ENCODE measurements at regions not wholly inside any gene's neighbourhood (a gene's known extent, or its start where the extent isn't known, plus 50 kb on each side); places are given as distances from the start of the nearest gene placed in this dataset.

DNA sequence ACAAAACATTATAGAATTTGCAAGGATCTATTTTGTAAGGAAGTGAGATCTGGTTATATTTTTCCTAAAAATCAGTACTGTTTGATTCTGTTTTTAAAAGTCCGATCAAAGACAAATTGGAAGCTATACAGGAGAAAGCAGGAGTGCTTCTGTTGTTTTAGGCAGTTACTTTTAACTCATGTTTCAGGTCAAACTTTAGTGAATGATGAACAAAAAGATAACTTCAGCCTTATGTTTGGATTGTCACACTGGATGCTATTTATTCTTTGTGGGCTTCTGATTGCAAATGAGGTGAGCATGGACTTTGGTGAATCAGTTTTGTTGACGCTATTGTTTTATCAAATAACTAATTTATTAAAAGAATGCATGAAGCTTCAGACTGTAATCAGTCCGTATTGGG lies 228.7 kb upstream of the SLC35B3 start:
- no peaks in the 10 kb centered on the region for H3K4me1 ChIP-seq (ENCODE audit: insufficient read depth, low read length)
- BruUV-seq (replicated peaks), result no TSS peak
- CTCF ChIA-PET, result no interaction called here

DNA sequence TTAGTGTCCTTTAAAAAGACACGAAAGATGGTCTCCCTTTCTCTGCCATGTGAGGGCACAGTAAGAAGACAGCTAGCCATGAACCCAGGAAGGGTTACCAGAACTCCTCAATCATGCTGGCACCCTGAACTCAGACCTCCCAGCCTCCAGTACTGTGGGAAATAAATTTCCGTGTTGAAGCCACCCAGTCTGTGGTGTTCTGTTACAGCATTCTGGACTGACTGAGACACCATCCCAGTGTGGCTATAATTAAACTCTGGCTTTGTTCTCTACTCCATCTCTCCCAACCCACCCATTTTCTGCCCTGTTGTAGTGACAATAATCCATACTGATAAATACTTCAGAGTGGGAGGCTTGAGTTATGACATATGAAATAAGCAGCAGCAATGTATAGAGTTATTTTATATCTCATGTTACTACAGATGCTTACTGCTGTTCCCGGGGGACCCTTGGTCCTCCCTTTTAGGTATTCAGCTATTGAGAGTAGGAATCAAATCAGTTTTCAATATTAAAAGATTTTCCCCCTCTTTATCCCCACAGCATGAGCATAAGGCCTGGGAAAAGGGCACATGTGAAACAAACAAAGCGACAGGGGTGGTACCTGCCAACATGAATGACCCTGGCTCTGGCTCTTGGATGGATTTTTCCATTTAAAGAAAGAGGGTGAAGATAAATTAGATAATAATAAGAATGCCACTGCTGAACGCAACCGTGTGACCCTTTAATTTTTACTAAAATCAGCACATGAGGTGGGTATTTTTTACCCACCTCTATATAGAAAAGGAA lies 224.3 kb upstream of the SLC35B3 start:
- Histone ChIP-seq H3K9me2 (replicated peaks; ENCODE audit: low read length) (no peaks in the 10 kb centered on the region), H3K79me2 (ENCODE audit: low read length) (no peaks in the 10 kb centered on the region), H4K20me1 (ENCODE audit: low read length) (no peaks in the 10 kb centered on the region), H3K9me3 (ENCODE audit: low read length) (no peaks in the 10 kb centered on the region), H3K4me1 (ENCODE audit: insufficient read depth, low read length) (no peaks in the 10 kb centered on the region), H3K27me3 (ENCODE audit: low read length) (peaks cover 66% of the 10 kb centered on the region), H3K9ac (ENCODE audit: low read length) (no peak overlapping the region), H3K4me3 (ENCODE audit: low read length) (no peak overlapping the region), H2AFZ (ENCODE audit: low read length) (no peak overlapping the region), H3K4me2 (ENCODE audit: low read length) (no peak overlapping the region), H3K27ac (ENCODE audit: low read length) (no peak overlapping the region), H3K36me3 (ENCODE audit: low read depth, low read length) (no peaks in the 10 kb centered on the region), H3F3A (ENCODE audit: low read length, unreplicated experiment) (no peaks in the 10 kb centered on the region)
- DNase-seq, result no peak
- POLR2A ChIA-PET (ENCODE audit: unreplicated experiment), result no interaction called here
- intact Hi-C loops (cut with micrococcal nuclease), result no loop called here
- TF ChIP-seq, protein P1, sequence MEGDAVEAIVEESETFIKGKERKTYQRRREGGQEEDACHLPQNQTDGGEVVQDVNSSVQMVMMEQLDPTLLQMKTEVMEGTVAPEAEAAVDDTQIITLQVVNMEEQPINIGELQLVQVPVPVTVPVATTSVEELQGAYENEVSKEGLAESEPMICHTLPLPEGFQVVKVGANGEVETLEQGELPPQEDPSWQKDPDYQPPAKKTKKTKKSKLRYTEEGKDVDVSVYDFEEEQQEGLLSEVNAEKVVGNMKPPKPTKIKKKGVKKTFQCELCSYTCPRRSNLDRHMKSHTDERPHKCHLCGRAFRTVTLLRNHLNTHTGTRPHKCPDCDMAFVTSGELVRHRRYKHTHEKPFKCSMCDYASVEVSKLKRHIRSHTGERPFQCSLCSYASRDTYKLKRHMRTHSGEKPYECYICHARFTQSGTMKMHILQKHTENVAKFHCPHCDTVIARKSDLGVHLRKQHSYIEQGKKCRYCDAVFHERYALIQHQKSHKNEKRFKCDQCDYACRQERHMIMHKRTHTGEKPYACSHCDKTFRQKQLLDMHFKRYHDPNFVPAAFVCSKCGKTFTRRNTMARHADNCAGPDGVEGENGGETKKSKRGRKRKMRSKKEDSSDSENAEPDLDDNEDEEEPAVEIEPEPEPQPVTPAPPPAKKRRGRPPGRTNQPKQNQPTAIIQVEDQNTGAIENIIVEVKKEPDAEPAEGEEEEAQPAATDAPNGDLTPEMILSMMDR (conservative IDR thresholded peaks at IDR 0.05; ENCODE audit: low read depth, low read length), result no peak
- TF ChIP-seq EZH2phosphoT487 (IDR thresholded peaks at IDR 0.05; ENCODE audit: borderline replicate concordance, low read length) (no peak), EZH2 (IDR thresholded peaks at IDR 0.05; ENCODE audit: low read length, unreplicated experiment) (no peak)
- ATAC-seq, result no peak
- CTCF ChIA-PET, result no interaction called here
- BruUV-seq (replicated peaks), result no TSS peak

More for the DNA sequence above, 228.7 kb upstream of the SLC35B3 start:
- TF ChIP-seq, protein P1 (conservative IDR thresholded peaks at IDR 0.05; ENCODE audit: low read depth, low read length), result no peak
- TF ChIP-seq EZH2phosphoT487 (IDR thresholded peaks at IDR 0.05; ENCODE audit: borderline replicate concordance, low read length), result no peak
- TF ChIP-seq EZH2 (IDR thresholded peaks at IDR 0.05; ENCODE audit: low read length, unreplicated experiment), result no peak
- intact Hi-C loops (cut with micrococcal nuclease), result no loop called here
- no peaks in the 10 kb centered on the region for H3F3A ChIP-seq (ENCODE audit: low read length, unreplicated experiment)
- DNase-seq (no peak), ATAC-seq (no peak)
- H2AFZ ChIP-seq (ENCODE audit: low read length), result no peak overlapping the region
- POLR2A ChIA-PET (ENCODE audit: unreplicated experiment), result no interaction called here
- H3K9me2 ChIP-seq (replicated peaks; ENCODE audit: low read length), result no peaks in the 10 kb centered on the region
- H3K79me2 ChIP-seq (ENCODE audit: low read length), result no peaks in the 10 kb centered on the region
- H3K27ac ChIP-seq (ENCODE audit: low read length), result no peak overlapping the region
- H3K27me3 ChIP-seq (ENCODE audit: low read length), result peaks cover 45% of the 10 kb centered on the region
- H3K36me3 ChIP-seq (ENCODE audit: low read depth, low read length), result no peaks in the 10 kb centered on the region
- no peak overlapping the region for H3K4me3 ChIP-seq (ENCODE audit: low read length)
- no peak overlapping the region for H3K9ac ChIP-seq (ENCODE audit: low read length)
- no peaks in the 10 kb centered on the region for H3K9me3 ChIP-seq (ENCODE audit: low read length)
- H4K20me1 ChIP-seq (ENCODE audit: low read length), result no peaks in the 10 kb centered on the region
- no peak overlapping the region for H3K4me2 ChIP-seq (ENCODE audit: low read length)

DNA sequence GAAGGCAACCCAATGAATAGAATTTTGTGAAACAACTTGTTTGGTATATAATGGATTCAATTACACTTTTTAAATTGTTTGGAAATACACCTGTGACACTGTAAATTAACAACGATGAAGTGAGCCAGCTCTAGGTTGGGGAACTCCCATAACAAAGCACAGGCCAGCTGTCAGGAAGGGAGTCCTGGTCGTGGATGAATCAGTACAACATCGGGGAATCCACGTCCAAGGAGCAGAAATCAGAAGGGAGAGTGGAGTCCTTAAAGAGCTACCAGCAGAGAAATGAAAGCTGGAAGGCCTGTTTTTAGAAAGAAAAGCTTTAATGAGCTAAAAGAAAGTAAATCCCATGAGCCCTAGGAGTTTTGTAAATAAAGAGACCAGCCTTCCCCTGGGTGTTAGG lies 223.1 kb upstream of the SLC35B3 start:
- no peaks in the 10 kb centered on the region for H3K9me2 ChIP-seq (replicated peaks; ENCODE audit: low read length)

More for the DNA sequence above, 223.1 kb upstream of the SLC35B3 start:
- Histone ChIP-seq H3F3A (ENCODE audit: low read length, unreplicated experiment) (no peaks in the 10 kb centered on the region), H3K27me3 (ENCODE audit: low read length) (peaks cover 58% of the 10 kb centered on the region), H3K4me2 (ENCODE audit: low read length) (no peak overlapping the region), H3K79me2 (ENCODE audit: low read length) (no peaks in the 10 kb centered on the region), H3K9me3 (ENCODE audit: low read length) (no peaks in the 10 kb centered on the region), H3K9ac (ENCODE audit: low read length) (no peak overlapping the region), H3K4me1 (ENCODE audit: insufficient read depth, low read length) (no peaks in the 10 kb centered on the region), H3K4me3 (ENCODE audit: low read length) (no peak overlapping the region), H4K20me1 (ENCODE audit: low read length) (no peaks in the 10 kb centered on the region), H2AFZ (ENCODE audit: low read length) (no peak overlapping the region), H3K36me3 (ENCODE audit: low read depth, low read length) (no peaks in the 10 kb centered on the region), H3K27ac (ENCODE audit: low read length) (no peak overlapping the region)
- intact Hi-C loops (cut with micrococcal nuclease), result no loop called here
- no TSS peak for BruUV-seq (replicated peaks)
- no peak for ATAC-seq
- CTCF ChIA-PET, result no interaction called here
- DNase-seq, result no peak
- POLR2A ChIA-PET (ENCODE audit: unreplicated experiment), result no interaction called here
- TF ChIP-seq, protein P1 (conservative IDR thresholded peaks at IDR 0.05; ENCODE audit: low read depth, low read length), result no peak
- TF ChIP-seq EZH2 (IDR thresholded peaks at IDR 0.05; ENCODE audit: low read length, unreplicated experiment) (no peak), EZH2phosphoT487 (IDR thresholded peaks at IDR 0.05; ENCODE audit: borderline replicate concordance, low read length) (no peak)

Measured in PC-3 (cell line).